ENCODE measurements at regions not wholly inside any gene's neighbourhood (a gene's known extent, or its start where the extent isn't known, plus 50 kb on each side); places are given as distances from the start of the nearest gene placed in this dataset.
A peak's percentile ranks its signal among the peaks of the same experiment; 100 is the strongest.
"Not testable (repeated sequence)": the region's sequence is repeated elsewhere in the genome, so short reads cannot be mapped to it uniquely, and the experiment has no call there.

GRCh38 chr15:91356083-91356482 is 256.0 kb downstream of the SV2B start:
- DNase-seq = no peak

- no peak for DNase-seq
Observed at GRCh38 chr15:91357011-91357410, 257.0 kb downstream of the SV2B start.

- DNase-seq = no peak
Observed at GRCh38 chr15:91357486-91357885, 257.4 kb downstream of the SV2B start.

DNA sequence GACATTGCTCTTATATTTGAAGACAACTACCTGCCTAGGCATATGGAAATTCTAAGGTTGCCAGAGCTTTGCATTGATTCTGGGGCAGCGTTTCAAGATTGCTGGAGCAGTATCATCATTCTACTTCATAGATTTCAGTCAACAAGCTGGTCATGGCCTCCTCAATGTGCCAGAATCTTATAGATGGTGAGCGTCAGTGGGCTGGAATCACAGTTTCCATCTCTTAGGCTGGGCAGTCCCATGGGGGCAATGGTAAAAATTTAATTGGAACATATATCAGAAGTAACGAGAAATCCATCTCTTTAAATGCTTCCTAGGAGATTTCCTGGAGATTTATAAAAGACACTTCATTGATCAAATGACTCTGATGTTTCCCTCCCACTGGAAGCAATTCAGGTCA is 258.3 kb downstream of the SV2B start:
- no peak for DNase-seq

DNA sequence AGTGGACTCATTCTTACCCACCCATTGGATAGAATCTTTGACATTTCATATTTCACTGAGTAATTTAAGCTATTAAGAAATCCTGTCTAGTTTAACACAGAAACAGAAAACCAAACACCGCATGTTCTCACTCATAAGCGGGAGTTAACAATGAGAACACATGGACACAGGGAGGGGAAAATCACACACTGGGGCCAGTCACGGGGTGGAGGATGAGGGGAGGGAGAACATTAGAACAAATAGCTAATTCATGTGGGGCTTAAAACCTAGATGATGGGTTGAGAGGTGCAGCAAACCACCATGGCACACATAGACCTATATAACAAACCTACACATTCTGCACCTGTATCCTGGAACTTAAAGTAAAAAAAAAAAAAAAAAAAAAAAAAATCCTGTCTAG is 261.6 kb downstream of the SV2B start:
- DNase-seq = not testable (repeated sequence)

DNA sequence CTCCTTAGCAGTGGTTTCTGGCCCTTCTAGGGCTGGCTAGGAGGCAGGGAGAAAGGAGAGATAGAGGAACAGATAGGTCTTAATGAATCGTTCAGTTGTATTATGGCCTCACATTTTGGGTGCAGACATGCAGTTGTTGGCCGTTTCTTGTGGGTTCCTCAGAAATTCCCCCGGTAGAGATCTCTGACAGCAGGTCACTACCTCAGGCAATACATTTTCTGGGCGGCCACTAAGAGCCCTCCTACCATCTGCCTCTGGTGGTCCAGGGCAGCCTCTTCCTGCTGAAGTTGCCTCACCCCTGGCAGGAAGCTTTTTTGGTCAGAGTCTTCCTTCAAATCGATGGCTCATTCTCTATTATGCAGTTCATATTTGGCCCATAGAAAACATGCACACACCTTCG is 266.1 kb downstream of the SV2B start:
- no peak for DNase-seq

DNA sequence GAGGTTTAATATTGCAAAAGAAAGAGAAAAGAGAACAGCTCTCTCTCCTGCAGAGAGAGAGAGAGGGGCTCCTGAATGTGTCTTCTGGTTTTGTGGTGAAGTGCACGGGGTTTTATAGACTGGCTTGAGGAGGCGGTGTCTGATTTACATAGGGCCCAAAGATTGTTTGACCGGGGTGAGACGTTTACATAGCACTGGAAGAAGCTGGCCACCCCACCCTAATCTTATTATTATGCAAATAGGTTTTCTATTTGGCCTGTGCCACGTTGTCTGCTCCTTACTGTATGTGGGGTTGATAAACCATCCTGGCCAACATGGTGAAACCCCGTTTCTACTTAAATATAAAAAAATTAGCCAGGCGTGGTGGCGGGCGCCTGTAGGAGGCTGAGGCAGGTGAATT is 268.6 kb downstream of the SV2B start:
- no peak for DNase-seq

- no peak for DNase-seq
Observed at GRCh38 chr15:91369823-91370222, 269.8 kb downstream of the SV2B start.

DNA sequence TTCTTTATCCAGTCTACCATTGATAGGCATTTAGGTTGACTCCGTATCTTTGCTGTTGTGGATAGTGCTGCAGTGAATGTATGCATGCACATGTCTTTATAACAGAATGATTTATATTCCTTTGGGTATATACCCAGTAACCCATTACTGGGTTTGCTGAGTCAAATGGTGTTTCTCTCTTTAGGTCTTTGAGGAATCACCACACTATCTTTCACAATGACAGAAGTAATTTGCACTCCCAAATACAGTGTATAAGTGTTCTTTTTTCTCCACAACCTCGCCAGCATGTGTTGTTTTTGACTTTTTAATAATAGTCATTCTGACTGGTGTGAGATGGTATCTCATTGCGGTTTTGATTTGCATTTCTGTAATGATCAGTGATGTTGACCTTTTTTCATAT is 271.3 kb downstream of the SV2B start:
- not testable (repeated sequence) for DNase-seq

- DNase-seq = no peak
Observed at GRCh38 chr15:91374336-91374735, 274.3 kb downstream of the SV2B start.

GRCh38 chr15:91376038-91376437 is 276.0 kb downstream of the SV2B start:
- DNase-seq = no peak

GRCh38 chr15:91380114-91380513 is 280.1 kb downstream of the SV2B start:
- no peak for DNase-seq

GRCh38 chr15:91383532-91383931 is 283.5 kb downstream of the SV2B start:
- DNase-seq = no peak

DNA sequence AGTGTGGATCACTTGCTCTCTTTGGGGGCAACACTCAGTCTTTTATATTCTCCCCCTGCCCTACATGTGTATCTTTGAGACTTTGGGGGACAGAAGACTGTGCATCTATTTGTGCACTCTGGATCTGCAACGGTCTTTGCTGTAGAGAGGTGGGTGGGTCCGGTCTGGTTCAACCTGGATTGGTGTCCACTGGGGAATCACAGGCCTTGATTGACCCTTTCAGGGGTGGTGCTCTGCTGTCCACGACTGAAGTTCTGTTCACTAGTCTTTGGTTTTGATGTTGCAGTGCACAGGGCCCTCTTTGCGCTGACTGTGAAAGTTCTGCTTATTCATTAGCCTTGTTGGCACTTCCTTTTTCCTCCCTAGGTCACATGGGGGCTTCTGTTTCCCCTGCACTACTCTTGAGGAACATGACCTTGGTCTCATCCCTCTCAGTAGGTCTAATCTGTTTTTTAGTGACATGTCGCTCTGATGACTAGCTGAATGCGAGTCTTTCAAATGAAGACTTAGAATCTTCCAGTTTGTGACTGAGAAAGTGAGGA is 284.2 kb downstream of the SV2B start:
- DNase-seq = no peak

GRCh38 chr15:91385311-91385710 is 285.3 kb downstream of the SV2B start:
- DNase-seq = peak; percentile 55

DNA sequence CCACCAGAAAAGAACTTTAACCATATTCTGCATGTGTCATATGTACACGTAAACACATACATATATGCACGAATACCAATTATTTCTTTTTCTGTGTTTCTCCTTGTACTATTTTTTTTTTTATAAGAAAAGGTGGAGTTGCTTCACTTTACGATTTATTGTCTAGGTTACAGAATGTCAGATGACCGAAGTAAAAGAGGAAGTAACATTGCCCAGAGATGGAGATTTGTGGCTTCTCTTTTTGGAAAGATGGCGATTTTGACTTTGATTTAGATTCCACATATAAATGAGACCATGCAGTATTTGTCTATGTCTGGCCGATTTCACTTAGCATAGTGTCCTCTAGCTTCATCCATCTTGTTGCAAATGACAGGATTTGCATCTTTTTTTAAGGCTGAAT is 293.1 kb downstream of the SV2B start:
- DNase-seq = no peak

DNA sequence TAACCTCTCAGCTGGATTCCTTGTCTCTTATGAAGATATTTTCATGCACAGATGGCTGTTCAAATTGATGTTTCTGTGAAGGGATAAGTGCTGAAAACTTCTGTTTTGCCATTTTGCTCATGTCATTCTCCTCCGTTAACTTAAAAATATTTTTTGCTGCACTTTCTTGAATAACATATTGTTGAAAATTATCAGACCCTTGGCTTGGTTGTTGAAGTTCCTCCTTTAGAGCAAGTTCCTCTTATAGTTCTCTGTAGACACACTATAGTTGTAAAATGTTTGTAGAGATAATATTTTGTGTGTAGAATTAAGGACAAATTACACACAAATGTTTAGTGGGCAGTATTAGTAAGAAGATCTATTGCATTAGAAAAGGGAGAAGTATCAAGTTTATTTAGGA is 300.4 kb downstream of the SV2B start:
- DNase-seq = no peak

GRCh38 chr15:91407269-91407889 is 307.3 kb downstream of the SV2B start:
- DNase-seq = peak; percentile 63

- peak; percentile 59 for DNase-seq
Observed at GRCh38 chr15:91408476-91409076, 308.5 kb downstream of the SV2B start.

DNA sequence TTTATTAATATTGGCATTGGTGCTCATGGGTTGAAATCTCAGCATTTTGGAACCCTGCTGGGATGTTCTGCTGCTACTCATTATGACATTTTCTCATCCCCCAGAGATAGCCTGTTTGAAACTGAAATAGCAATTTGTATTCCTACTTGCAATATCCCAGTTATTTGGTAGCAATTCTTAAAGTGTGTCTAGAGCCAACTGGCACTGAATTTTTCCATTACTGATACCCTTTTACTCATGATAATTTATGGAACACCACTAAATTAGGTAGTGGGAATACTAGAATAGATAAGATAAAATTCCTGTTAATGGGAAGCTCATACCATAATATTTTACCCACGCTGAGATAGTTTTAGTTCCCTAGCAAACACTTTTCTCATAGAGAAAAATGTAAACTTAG is 309.3 kb downstream of the SV2B start:
- DNase-seq = no peak

DNA sequence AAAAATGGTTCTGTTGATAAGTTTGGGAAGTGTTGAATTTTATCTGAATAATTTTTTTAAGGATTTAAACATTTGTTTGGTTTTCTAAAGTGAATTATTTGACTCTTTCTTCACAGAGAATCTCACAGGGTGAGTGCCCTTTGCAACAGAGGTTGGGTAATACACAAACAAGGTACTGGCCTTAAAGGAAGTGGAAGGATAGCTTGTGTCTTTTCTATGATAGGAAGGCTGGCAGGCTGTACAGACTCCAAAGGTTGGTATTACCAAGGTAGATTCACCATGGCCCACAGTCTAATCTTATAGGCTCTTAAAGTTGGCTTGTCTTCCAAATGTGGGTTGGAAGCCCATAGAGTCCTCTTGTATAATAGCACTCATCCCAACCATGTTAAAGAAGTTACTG is 311.5 kb downstream of the SV2B start:
- no peak for DNase-seq

DNA sequence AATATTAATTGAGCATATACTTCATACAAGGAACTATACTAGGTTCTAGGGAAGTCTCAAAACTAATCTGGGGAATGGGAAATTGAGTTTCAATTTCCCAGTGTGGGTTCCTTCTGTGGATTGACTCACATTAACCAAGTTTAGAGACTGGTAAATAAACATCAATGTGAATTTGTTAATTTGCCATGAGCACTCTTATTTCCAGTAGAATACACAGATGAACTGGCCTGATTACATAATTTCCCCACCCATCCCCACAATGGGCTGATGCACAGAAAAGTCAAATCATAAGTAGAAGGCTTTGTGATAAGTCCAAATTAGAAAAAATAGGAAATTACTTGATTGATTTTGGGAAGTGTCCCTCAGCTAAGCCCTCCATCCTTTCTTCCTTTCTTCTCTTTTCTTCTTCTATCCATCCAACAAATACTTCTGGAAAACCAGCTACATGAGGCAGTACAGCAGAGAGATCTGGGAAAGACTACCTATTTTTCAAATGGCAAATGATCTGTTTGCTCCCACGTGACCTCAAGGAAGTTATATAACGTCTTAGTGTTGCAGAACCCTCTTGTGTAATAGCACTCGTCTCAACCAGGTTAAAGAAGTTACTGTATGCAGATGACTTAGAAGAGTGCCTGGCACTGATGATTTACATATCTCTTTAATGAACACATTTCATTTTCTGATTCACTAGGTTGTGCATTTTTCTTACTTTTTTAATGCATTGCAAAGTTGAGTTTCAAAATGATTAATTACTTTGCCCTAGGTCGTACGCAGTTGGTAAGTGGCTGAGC is 312.3 kb downstream of the SV2B start:
- no peak for DNase-seq

DNA sequence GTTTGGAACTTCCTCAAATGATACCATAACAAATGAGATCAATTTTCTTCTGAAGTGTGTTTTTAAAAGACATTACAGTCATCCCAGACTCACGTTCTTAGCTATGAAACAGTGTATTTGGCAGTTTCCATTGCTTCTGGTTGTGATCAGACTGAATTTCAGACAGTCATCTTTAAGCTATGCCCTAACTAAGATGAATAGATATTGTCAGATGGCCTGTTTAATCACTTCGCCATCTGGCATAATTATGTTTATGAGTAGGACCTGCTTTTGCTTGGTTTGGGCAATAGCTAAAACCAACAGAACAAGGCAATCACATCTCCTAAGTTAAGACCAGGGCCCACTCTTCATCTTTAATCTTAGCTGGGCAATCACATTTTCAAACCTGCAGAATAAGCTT is 313.1 kb downstream of the SV2B start:
- DNase-seq = peak; percentile 20

DNA sequence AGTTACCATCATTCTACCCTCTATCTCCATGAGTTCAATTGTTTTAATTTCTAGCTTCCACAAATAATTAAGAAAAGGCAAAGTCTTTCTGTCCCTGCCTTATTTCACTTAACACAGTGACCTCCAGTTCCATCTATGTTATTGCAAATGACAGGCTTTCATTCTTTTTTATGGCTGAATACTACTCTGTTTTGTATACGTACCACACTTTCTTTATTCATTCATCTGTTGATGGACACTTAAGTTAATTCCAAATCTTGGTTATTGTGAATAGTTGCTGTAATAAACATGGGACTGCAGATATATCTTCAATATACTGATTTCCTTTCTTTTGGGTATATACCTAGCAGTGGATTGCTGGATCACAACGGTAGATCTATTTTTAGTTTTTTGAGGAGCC is 314.1 kb downstream of the SV2B start:
- no peak for DNase-seq
